GM18951 (cell line): ENCODE measurements at regions not wholly inside any gene's neighbourhood (a gene's known extent, or its start where the extent isn't known, plus 50 kb on each side); places are given as distances from the start of the nearest gene placed in this dataset.

Experiments used
- POLR2A ChIP-seq: IDR thresholded peaks from 4 replicates; pipeline ENCODE4 v1.6.1; 2011; ENCODE audit warnings: mild to moderate bottlenecking; ENCODE audit not compliant: insufficient read length, insufficient read depth; ENCODE audit errors: extremely low read depth
- in situ Hi-C: fragments of 300-500 bp; cut with MboI; formaldehyde crosslinking; loops from one replicate; pipeline ENCODE4 v1.12.0; 2022; ENCODE audit warnings: low sequenced_read_pairs, mixed read lengths, inconsistent platforms; ENCODE audit not compliant: unreplicated experiment

GRCh38 chr3:177476921-177477435 lies 279.7 kb upstream of the TBL1XR1 start:
- in situ Hi-C loops: no loop called here
- no peak for TF ChIP-seq POLR2A

- in situ Hi-C loops: no loop called here
- TF ChIP-seq POLR2A: no peak
These were observed 281.0 kb upstream of the TBL1XR1 start for GRCh38 chr3:177478170-177478867.

DNA sequence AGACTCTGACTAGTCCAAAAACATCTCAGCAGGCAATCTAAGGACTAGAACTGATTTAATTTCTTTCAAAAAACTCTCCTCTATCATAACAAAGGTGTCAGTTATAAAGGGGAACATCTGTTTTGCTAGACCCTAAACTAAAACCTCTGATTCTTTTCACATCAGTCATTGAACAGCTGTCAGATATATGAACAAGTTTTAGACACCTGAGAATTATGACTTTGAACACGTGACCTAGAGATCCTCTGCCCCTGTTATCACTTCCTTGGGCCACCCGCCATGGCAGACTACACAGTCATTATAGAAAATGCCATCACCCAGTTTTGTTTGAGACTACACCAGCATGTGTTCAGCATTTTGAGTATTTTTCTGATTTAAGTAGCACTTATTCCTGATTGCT lies 282.3 kb upstream of the TBL1XR1 start:
- in situ Hi-C loops: no loop called here
- no peak for TF ChIP-seq POLR2A

DNA sequence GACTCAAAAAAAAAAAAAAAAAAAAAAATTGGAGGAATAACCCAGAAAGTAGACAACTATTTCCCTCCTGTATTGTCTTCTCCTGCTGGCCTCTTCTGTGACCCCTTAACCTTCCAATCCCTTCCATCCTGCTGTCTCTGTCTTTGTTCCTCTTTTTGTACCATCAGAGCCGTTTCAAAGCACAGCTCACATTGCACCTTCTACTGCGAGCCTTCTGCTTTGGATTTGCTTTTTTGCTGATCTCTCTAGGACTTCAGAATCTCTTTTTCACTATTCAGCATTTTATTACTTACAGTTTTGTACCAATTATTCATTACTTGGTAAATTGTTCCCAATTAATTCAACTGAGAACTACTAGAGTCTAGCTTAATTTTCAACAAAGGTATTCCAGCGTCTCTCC lies 284.0 kb upstream of the TBL1XR1 start:
- in situ Hi-C loops: no loop called here
- no peak for TF ChIP-seq POLR2A

GRCh38 chr3:177482048-177482691 lies 284.9 kb upstream of the TBL1XR1 start:
- in situ Hi-C loops: no loop called here
- no peak for TF ChIP-seq POLR2A

DNA sequence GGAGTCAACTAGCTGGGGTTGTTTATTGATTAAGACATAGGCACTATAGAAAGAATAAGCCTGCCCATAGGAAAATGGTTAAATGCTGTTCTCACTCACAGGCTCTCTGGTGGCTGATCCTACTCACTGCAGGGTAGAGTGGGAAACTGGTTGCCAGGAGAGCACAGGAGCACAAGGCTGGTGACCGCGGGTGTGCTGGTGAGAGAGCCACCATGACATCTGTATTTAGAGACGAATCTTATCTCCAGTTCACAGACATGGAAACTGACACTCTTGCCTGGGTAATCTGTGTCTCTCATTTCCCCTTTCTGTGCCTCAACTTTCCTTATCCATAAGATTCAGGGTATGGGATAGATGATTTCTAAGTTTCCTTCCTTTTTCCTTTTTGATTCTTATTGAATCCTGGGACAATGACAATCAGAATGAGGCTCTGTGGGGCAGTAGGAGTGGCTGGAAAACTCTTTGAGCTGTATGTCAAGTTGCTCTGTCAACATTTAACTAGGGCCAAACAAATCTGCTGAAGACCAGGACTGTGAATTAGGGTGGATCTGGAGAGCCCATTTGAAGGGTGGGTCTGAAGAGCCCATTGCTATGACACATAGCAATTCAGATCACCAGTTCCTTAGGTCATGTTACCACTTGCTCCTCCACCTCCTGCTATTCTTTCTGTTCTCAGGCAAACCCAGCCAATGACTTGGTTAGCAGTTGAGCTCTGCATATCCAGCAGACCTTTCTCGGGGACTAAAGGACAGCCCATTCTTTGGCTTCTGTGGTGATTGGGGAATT lies 286.1 kb upstream of the TBL1XR1 start:
- in situ Hi-C loops: no loop called here

DNA sequence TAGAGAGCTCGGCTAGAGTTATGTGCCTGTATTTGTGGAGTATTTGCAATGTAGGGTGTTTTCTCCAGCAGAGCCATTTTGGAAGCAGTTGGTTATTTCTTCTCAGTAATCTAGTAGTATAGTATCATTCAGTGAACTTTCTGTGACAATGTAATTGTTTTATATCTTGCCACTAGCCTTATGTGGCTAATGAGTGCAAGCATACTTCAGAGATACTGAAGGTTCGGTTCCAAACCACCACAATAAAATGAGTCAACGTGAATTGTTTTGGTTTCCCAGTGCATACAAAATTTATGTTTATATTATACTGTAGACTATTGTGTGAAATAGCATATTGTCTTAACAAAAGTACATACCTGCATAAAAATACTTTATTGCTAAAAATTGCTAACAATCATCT lies 286.9 kb upstream of the TBL1XR1 start:
- TF ChIP-seq POLR2A: no peak
- in situ Hi-C loops: no loop called here

More for the DNA sequence above, 286.1 kb upstream of the TBL1XR1 start:
- no peak for TF ChIP-seq POLR2A

- in situ Hi-C loops: no loop called here
- TF ChIP-seq POLR2A: no peak
These were observed 287.6 kb upstream of the TBL1XR1 start for GRCh38 chr3:177484926-177485325.

DNA sequence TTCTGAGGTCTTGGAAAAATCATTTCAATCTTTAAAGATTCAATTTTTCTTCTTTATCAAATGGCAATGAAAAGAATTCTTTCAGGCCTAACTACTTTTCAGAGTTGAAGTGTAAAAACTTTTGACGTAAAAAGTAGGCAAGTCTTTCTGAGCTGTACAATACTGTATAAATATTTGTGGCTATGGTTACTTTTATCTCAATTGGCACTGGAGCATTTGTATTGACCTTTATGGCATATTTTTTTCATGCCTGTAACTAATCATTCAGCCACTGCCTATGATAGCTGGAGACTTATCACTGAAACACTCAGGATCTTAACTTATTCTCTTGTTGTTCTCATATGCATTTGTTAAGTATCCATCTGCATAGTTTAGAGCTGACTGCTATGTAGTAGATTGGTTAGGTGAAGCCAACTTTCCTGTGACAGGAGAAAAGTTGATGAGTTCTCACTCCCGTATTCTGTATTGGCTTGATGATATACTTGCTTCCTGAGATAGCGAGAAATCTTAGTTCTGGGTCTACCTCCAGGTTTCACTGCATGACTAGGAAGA lies 290.4 kb upstream of the TBL1XR1 start:
- in situ Hi-C loops: no loop called here
- no peak for TF ChIP-seq POLR2A

DNA sequence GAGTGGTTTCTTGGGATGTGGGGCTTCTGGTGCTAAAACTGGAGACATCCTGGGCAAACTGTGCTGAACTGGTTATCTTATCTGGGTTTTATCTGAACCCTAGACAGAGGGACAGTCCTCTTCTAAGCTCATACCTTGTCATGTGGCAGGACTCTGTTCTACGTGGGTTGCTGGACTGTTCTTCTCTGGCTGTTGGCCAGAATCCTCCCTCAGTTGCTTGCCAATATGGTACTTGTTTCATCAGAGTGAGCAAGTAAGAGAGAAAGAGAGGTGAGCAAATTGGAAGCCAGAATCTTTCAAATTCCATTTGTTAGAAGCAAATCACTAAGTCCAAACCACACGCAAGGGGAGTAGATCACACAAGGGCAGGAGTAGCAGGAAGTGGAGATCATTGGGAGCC lies 291.5 kb upstream of the TBL1XR1 start:
- in situ Hi-C loops: no loop called here
- TF ChIP-seq POLR2A: no peak

- no peak for TF ChIP-seq POLR2A
- in situ Hi-C loops: no loop called here
These were observed 293.3 kb upstream of the TBL1XR1 start for GRCh38 chr3:177490626-177491025.

DNA sequence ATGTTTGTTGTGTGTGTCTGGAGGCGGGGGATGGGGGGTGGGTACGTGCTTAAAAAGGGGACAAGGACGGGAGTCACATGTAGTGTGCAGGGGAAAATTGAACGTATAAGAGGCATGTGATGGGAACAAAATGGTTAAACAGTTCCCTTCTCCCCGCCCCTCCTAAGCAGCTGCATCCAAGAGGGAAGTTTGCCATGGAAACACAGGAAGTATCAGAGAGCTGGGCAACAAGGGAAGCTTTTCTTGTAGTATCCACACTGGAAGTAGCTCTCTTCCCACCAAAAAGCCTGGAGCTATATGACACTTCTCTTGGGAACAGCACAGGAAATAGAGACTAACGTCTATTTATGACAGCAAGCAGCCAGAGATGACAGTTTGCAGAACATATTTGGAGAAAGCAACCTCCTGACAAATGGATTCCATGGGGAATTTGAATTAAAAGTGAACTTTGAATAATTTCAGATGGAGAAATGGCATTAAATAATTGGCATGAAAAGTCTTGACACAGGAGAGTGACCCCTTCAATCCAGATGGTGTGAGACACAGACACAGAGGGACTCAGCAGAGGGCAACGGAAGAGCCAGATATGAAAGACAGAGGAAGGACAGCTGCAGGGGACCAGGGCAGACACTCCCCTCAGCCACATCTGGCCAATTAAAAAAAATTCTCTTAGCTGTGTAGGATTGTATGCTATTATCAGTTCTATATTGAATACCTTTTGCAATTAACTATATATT lies 294.2 kb upstream of the TBL1XR1 start:
- TF ChIP-seq POLR2A: no peak
- in situ Hi-C loops: no loop called here

- no peak for TF ChIP-seq POLR2A
- in situ Hi-C loops: no loop called here
These were observed 295.8 kb upstream of the TBL1XR1 start for GRCh38 chr3:177493091-177493490.
